ENCODE measurements at regions not wholly inside any gene's neighbourhood (a gene's known extent, or its start where the extent isn't known, plus 50 kb on each side); places are given as distances from the start of the nearest gene placed in this dataset.

DNA sequence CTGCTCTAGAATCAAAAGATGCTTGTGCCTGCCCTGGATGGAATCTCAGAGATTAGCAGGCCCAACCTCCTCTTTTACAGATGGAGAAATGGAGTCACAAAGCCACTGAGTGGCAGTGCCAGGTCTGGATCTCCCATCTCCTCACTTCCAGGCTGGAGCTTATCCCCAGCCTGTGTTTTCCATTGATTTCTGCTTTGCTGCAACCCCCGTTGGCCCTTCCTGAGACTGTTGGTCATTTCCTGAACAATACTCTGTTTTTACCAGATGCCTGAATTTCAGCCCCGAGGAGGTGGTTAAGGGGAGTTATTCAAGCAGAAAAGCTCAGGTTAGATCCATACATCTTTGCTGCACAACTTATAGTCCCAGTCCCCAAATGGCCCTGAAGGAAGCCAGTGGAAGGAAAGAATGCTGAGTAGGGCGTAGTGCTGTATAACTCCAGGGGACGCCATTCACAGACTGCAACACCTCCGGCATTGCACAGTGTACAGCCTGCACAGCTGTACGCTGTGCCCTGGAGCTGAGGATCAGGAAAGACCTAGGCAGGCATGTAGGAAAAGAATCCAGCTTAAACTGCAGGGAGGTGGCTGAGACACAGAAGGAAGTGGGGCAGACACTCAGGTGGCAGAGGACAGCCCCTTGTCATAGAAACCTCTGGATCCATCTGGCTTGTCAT, 77.5 kb downstream of the RPLP1 start:
- DNase-seq (ENCODE audit: extremely low read depth in 1 of 2, low read depth in 1 of 2): no peak

DNA sequence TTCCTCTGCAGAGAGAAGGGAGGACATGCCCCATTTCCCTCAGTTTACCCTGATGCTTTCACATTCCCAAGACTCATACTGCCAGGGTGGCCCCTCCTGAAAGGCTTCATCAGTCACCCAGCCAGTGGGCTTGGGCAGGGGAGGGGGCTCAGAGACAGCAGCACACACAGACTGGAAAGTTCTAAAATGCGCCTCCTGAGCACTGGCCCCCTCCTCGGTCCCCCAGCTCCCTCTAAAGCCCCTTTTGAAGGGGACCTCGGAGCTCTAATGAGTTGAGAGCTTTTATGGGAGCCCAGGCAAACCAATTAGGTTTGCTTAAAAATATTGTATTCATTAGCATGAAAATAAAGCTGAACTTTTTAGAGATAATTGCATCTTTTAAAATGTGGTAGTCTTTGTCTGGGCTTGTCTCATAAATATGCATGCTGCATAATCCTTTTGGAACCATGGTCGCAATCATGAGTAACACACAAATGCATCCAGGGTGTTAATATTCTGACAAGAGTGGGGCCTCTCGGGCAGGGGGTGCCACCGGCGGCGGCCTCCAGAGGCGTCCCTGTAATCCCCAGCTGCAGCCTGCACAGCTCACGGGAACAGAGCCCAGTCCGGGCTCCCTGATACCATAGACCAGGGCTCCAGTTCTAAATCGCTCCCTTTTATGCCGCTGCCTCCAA, 78.5 kb downstream of the RPLP1 start:
- no peak for DNase-seq (ENCODE audit: extremely low read depth in 1 of 2, low read depth in 1 of 2)

DNA sequence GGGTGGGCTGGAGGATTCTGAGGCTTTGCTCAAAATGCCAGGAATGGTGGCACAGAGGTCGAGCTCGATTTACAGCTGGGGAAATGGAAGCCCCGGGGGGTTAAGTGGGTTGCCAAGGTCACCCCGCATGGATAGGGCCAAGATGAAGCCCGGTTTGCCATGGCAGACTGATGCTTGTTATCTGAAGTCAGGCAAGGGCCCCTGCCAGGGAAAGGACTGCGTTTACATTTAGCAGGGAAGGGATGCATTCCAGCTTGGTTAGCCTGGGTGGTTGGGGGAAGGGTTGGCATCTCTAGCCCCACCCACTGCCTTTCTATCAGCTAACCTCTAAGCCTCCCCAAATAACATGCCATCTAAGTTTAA, 79.0 kb downstream of the RPLP1 start:
- no peak for DNase-seq (ENCODE audit: extremely low read depth in 1 of 2, low read depth in 1 of 2)

DNA sequence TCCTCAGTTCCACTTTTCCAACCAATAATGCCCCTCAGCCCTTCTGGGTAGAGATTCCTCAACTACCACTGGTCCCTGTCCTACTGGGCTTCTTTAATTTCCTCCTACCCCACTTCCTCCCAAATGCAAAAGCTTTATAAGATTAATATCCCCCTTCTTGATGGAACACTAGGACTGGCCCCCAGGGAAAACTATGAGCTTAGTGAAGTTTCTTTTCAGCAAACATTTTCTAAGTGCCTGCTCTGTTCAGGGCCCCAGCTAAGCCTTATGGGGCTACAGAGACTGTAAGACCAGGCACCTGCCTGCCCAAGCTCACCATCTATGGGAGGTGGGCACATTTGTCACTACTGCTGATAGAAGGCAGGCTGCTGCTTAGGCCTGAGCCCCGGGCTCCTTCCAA, 79.4 kb downstream of the RPLP1 start:
- no peak for DNase-seq (ENCODE audit: extremely low read depth in 1 of 2, low read depth in 1 of 2)

DNA sequence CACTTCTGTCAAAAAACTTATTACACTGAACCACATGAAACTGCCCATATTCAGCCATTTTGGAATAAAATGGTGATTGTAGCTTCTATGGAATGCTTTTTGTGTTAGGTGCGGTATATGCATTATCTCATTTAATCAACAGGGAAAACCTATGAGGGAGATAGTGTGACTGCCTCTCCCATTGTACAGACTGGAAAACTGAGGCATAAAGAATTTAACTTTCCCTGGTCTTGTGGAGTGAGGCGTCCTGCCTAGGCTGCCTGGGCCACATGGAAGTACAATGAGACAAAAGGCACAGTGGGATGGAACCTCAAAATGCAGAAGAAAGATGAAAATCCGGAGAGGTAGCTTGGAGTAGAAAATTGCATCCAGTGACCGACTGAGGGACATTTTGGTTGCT, 80.2 kb downstream of the RPLP1 start:
- DNase-seq (ENCODE audit: extremely low read depth in 1 of 2, low read depth in 1 of 2): no peak

DNA sequence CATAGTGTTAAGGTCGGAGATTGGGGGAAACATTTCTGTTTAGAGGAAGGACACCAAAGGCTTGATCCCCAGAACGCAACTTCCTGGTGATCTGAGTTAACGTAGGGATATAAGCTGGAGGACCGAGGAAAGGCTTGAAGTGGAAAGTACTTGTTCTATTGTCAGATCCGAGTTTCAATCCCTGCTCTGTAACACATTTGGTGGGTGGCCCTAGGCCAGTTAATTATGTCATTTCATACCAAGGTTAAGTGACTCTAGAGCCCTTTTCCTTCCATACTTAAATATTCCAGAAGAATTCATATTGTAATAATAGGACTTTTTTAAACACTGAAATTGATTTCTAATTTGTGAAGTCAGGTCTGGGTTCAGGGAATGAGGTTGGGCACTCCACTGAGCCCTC, 80.9 kb downstream of the RPLP1 start:
- DNase-seq (ENCODE audit: extremely low read depth in 1 of 2, low read depth in 1 of 2): no peak

DNA sequence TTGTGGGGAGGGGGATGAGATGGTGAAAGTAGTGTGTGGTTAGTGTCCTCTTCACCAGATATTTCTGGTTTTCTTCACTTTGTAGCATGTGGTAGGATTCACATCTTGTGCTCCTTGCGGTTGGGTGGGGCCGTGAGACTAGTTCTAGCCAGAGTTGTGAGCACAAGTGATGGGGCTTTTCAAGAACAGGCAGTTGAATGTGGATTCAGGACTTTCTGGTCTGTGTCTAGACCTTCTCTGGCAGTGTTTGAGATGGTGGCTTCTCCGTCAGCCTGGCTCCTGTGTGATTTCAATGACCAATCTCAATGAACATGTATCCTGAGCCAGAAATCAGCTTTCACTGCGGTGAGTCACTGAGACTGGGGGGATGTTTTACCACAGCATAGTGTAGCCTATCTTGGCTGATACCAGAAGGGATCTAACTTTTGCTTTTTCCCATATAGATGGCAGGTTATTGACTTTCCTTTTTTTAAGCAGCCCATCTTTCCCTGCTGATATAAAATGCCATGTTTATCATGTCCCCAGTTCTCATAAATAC, 82.6 kb downstream of the RPLP1 start:
- DNase-seq (ENCODE audit: extremely low read depth in 1 of 2, low read depth in 1 of 2): no peak

DNA sequence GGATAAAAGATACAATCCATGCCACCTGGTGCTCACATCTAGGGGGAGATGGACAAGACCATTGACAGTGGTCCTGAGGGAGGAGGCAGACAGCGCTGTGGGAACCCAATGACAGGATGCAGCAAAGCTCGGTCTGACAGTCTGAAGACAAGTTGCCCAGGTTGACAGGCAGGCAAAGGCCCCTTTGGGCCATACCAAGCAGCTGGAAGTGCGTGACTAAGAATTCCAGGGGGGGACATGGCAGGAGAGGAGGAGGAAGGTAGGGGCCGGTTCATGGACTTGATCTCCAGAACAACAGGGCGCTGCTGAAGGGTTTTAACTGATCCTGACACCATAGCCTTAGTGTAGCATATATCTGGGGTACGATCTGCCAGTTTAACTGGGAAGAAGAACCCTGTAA, 83.4 kb downstream of the RPLP1 start:
- DNase-seq (ENCODE audit: extremely low read depth in 1 of 2, low read depth in 1 of 2): no peak

DNA sequence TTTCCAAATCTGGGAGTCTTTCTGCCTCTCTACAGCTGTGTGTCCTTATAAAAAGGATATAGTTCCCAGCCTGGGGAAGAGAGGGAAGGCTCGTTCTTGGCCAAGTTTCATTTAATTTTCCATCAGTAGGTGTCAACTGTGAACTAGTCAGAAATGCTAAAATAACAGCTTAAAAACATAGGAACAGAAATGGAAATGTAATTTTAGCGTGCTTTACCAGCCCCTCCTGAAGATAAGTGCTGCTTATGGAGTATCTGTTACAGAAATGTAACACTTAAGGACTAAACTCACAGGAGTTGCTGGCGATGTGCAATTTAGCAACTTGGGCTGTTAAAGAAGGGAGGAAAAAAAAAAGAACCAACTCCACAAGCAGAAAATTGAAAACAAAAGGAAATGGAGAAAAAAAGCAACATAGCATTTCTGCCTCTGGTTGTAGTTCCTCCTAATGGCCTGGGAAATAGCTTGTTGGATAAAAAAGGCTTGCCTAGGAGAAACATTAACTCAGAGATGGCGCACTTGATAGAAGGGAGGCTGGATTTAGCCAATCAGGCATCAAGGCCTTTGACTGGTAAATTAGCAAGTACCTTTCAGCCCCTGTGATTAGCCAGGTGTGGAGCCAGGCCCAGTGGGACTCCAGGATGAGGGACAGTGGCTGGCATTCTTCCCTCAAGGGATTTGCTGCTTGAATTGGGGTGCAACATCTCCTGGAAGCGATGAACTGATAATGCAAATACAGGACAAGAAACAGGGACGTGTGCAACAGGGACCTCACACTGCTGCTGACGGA, 84.3 kb downstream of the RPLP1 start:
- no peak for DNase-seq (ENCODE audit: extremely low read depth in 1 of 2, low read depth in 1 of 2)

DNA sequence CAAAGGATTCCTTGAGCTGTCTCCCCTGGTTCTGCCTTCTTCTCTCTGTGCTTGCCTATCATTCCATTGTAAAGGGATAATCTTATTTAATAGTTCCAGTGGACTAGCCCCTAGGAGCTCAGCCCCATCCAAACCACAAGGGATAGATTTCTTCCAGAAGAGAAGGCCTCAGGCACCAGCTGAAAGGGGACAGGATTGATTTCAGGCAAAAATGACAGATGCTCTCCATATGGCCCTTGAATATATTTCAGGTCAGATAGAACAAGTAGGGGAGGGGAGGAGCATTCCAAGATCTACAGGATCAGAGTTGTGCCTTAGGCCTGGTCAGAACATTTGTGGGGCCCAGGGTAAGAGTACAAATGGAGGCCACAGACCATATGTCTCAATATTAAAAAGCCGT, 85.3 kb downstream of the RPLP1 start:
- no peak for DNase-seq (ENCODE audit: extremely low read depth in 1 of 2, low read depth in 1 of 2)

DNA sequence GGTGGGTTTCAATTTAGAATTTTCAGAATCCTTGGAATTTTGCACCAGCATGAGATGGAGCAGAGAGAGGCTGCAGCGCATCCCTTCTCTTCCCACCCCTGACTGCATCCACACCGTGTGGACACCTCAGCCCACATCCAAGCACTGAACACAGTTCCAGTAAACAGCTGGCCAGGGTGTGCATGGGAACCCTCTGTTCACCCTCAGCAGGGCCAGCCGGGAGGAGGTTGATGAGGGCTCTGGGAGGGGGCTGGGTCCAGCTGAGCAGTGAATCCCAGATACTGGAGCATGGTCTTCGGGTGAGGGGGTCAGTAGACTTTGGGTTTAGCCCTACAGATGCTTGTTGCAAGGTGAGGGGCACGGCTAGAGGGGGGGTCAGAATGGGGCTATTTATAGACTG, 85.8 kb downstream of the RPLP1 start:
- DNase-seq (ENCODE audit: extremely low read depth in 1 of 2, low read depth in 1 of 2): no peak

DNA sequence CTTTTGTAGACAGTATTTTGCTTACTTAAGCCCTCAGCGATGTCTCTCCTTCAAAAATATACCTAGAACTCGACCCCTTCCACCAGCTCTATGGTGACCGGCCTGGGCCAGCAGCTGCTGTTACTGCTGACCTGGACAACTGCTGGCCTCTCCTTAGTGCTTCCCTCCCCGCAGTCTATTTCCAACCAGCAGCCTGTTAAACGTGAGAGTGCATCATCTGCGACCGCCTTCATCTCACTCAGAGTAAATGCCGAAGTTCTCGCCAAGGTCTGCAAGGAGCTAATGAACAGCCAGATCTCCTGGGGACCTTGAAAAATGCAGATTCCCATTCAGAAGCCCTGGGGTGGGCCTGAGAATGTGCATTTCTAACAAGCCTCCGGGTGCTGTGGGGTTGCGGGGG, 86.7 kb downstream of the RPLP1 start:
- no peak for DNase-seq (ENCODE audit: extremely low read depth in 1 of 2, low read depth in 1 of 2)

DNA sequence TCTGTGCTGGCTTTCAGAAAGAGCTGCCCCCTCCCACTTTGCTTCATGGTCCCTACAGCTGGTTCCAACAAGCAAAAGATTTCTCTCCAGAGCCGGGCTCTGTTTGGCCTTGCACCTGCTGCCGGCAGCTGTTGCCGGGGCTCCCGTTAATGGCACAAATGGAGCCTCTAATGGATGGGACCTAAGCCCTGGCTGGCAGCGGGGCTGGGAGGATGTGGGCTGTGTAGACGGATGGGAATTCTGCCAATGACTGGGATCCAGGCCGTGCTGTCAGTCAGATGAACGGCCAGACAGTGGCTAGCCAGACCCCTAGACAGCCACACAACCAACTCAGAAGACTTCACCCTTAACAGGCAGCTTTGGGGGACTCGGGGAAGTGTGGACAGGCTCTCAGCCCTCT, 88.0 kb downstream of the RPLP1 start:
- no peak for DNase-seq (ENCODE audit: extremely low read depth in 1 of 2, low read depth in 1 of 2)

DNA sequence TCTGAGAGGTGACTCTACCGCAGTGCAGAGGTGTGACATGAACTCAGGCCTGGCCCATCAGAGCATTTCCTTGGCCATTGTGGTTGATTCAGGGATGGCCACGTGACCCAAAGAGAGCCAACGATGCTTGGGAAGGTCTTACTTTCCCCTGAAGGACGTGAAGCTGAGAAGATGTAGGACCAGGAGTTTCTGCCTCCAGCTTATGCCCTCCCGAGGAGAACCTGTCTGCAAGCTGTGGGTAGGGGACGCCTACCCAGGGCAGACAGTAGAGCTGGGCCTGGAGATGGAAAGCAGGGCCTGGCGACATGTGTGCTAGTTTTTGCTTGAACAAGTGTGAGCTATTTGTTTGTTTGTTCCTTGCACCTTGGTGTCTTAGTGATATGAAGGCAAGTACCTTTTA, 89.4 kb downstream of the RPLP1 start:
- no peak for DNase-seq (ENCODE audit: extremely low read depth in 1 of 2, low read depth in 1 of 2)

DNA sequence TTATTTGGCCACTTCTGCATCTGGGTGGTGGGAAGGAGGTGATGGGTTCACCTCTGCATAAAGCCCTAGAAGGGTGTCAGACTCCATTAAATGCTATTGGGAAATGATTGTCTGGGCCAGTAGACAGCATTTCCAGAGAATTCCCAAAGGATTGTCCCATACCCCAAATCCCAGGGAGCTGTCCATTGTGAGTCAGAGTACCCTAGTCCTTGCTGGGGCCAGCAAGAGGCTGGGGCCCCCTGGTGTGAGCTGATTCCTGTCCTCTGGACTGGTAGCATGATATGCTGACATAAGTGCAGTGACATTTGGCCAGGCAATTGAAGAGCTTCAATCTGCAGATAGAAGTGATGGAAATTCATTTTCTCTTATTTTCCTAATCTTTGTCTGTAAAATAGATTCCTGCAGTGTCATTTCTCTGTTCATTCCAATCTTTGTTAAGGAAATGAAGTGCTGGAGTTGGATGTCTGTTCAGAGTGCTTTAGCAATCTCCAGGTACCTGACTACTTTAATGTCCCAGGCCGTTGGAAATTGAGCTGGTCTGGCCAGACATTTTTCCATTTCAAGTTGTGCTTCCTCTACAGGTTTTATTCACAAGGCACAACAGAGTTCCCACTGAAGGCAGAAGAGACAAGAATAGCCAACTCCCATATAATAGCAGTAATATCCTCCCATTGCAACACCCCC, 91.2 kb downstream of the RPLP1 start:
- no peak for DNase-seq (ENCODE audit: extremely low read depth in 1 of 2, low read depth in 1 of 2)

DNA sequence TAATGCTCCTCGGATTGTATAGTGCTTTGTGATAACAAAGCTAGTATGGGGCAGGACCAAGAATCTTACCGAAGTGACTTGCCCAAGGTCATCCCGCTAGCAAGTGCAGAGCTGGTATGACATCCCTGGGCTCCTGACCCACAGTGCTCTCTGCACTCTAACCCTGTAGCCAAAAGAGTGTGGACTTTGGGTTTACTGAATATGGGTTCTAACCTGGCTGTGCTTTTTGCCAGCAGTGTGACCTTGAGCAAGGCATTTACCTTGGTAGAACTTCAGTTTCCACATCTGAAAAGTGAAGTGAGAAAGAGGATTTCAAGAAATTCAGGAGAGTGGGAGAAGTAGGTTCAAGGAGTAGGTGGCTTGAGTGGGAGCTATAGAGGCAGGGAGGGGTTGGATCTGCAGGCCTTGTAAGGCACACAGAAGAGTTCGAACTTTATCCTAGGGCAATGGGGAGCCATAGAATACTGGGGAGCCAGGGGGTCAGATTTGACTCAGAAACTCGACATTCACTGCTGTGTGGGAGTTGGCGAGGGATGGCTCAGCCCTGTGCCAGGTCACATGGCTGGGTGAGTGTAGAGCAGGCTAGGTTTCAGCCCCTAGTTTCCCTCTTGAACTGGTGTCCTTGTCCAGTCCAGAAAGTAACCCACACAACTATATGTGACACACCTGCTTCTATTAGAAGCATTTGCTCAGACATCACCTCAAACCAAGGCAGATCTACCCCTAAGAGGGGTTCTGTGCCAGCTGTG, 91.9 kb downstream of the RPLP1 start:
- no peak for DNase-seq (ENCODE audit: extremely low read depth in 1 of 2, low read depth in 1 of 2)

DNA sequence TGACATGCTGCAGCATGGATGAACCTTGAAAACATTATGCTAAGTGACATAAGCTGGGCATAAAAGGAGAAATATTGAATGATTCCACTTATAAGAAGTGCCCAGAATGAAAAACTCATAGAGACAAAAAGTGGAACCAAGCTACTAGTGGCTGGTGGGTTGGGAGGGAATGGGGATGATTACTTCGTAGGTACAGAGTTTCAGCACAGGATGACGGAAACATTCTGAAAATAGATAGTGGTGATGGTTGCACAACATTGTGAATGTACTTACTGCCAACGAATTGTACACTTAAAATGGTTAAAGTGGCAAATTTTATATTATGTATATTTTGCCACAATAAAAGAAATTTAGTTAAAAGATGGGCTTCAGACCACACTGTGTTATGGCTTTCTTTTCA, 93.6 kb downstream of the RPLP1 start:
- DNase-seq (ENCODE audit: extremely low read depth in 1 of 2, low read depth in 1 of 2): no peak

DNA sequence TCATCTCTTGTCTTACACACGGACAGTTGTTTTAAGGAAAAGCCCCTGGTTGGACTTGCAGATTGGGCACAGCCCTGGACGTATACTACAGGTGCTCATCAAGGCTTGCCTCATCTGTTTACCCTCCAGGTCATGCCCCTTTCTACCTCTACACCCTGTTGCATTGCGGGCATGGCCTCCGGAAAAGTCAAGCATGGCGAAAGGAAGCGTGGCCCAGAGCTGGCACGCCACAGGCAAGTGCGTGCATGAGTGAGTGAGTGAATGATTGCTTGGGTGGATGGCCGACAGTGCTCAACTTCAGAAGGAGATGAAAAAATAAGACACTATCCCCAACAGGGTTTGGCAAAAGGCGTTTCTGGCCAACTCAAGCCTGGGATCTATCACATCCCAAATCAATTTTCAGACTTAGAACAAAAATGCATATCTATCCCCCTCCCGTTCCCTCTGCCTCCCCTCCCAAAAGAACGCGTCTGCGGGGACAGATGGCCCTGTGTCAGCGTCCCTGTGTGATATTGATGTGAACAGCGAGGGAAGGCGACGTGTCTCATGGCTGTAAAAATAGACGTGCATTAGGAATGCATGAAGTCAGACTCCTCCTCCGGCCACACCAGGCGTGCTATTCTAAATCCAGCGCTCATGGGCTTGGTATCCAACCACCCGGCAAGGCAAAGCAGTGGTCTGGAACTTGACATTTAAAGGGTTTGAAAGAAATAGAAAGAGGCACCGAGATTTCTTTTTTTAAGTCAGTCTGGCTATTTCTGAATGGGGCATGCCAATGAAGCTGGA, 96.0 kb downstream of the RPLP1 start:
- DNase-seq (ENCODE audit: extremely low read depth in 1 of 2, low read depth in 1 of 2): no peak

DNA sequence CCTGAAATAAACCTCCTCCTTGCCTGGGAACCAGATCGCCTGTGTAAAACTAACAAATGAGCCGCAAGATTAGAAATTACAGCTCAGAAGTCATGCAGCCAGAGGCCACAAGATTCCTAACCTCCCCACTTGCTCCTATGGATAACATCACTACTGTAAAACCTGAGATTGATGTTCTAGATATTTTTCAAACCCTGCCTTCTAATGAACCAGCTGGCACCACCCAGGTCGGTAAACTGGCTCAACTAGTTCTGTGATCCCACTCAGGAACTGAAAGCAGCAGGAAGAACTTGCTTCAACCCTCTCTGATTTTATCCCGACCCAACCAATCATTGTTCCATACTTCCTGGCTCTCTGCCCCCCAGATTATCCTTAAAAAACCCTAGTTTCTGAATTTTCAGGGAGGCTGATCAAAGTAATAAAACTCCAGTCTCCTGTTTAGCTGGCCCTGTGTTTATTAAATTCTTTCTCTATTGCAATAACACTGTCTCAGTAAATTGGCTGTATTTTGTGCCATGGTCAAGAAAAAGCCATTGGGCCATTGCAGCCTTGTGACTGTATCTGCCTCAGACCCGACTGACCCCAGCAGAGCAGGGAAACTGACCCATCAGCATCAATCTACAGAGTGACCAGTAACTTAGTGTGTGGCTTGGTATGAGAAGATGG, 98.9 kb downstream of the RPLP1 start:
- no peak for DNase-seq (ENCODE audit: extremely low read depth in 1 of 2, low read depth in 1 of 2)

Measured in stimulated activated CD8-positive, alpha-beta memory T cell treated with anti-CD3 and anti-CD28 coated beads, Interleukin-7, amount 100 ng/mL, for 48 hours (primary cell).